ENCODE measurements at regions not wholly inside any gene's neighbourhood (a gene's known extent, or its start where the extent isn't known, plus 50 kb on each side); places are given as distances from the start of the nearest gene placed in this dataset.
"Not testable (repeated sequence)": the region's sequence is repeated elsewhere in the genome, so short reads cannot be mapped to it uniquely, and the experiment has no call there.

- DNase-seq = no peak
These were observed 113.3 kb upstream of the FAT3 start for GRCh38 chr11:92111287-92111686.

GRCh38 chr11:92109466-92109865 lies 115.2 kb upstream of the FAT3 start:
- DNase-seq = no peak

GRCh38 chr11:92107331-92107730 lies 117.3 kb upstream of the FAT3 start:
- peak; percentile 9 for DNase-seq

- no peak for DNase-seq
These were observed 120.3 kb upstream of the FAT3 start for GRCh38 chr11:92104349-92104748.

- DNase-seq = no peak
These were observed 122.7 kb upstream of the FAT3 start for GRCh38 chr11:92101920-92102319.

GRCh38 chr11:92099183-92099582 lies 125.4 kb upstream of the FAT3 start:
- DNase-seq = no peak

GRCh38 chr11:92098172-92098571 lies 126.4 kb upstream of the FAT3 start:
- no peak for DNase-seq

GRCh38 chr11:92087725-92088537 lies 136.7 kb upstream of the FAT3 start:
- DNase-seq = no peak

GRCh38 chr11:92083123-92083522 lies 141.5 kb upstream of the FAT3 start:
- no peak for DNase-seq

GRCh38 chr11:92082652-92083051 lies 142.0 kb upstream of the FAT3 start:
- DNase-seq = no peak

GRCh38 chr11:92074498-92074897 lies 150.1 kb upstream of the FAT3 start:
- DNase-seq = not testable (repeated sequence)

- no peak for DNase-seq
These were observed 153.0 kb upstream of the FAT3 start for GRCh38 chr11:92071660-92072059.

- no peak for DNase-seq
These were observed 154.4 kb upstream of the FAT3 start for GRCh38 chr11:92070026-92070889.

GRCh38 chr11:92067016-92067415 lies 157.6 kb upstream of the FAT3 start:
- no peak for DNase-seq

- no peak for DNase-seq
These were observed 163.1 kb upstream of the FAT3 start for GRCh38 chr11:92061456-92062062.

GRCh38 chr11:92057849-92058442 lies 166.7 kb upstream of the FAT3 start:
- no peak for DNase-seq

- DNase-seq = no peak
These were observed 171.4 kb upstream of the FAT3 start for GRCh38 chr11:92053216-92053615.

GRCh38 chr11:92050305-92050704 lies 174.3 kb upstream of the FAT3 start:
- no peak for DNase-seq

GRCh38 chr11:92048415-92048814 lies 176.2 kb upstream of the FAT3 start:
- no peak for DNase-seq

- no peak for DNase-seq
These were observed 178.5 kb upstream of the FAT3 start for GRCh38 chr11:92046103-92046502.

- DNase-seq = no peak
These were observed 179.3 kb upstream of the FAT3 start for GRCh38 chr11:92045301-92045700.

- no peak for DNase-seq
These were observed 189.1 kb upstream of the FAT3 start for GRCh38 chr11:92035488-92035887.

- DNase-seq = not testable (repeated sequence)
These were observed 197.5 kb upstream of the FAT3 start for GRCh38 chr11:92027136-92027535.

All from hindlimb muscle (tissue), 1 donor.